Epithelial cell of proximal tubule (primary cell): ENCODE measurements at regions not wholly inside any gene's neighbourhood (a gene's known extent, or its start where the extent isn't known, plus 50 kb on each side); places are given as distances from the start of the nearest gene placed in this dataset.

ENCODE experiments used
- DNase-seq: peaks from one replicate; pipeline ENCODE4 v3.0.0-alpha.2; 2011; ENCODE audit warnings: low read depth
- H3K4me3 ChIP-seq: 2 replicates; pipeline ENCODE4 v1.5.1; 2011; ENCODE audit warnings: low read depth, mild to moderate bottlenecking, low read length
- CTCF ChIP-seq: conservative IDR thresholded peaks from 2 replicates; pipeline ENCODE4 v1.5.1; 2012; ENCODE audit warnings: low read depth, mild to moderate bottlenecking, low read length

- TF ChIP-seq CTCF, result no peak
- DNase-seq, result no peak
- H3K4me3 ChIP-seq, result no peak overlapping the region
These were observed 160.8 kb upstream of the KHDRBS2 start for GRCh38 chr6:62446647-62447316.

- TF ChIP-seq CTCF, result no peak
- no peak for DNase-seq
- no peak overlapping the region for H3K4me3 ChIP-seq
These were observed 159.5 kb upstream of the KHDRBS2 start for GRCh38 chr6:62445521-62445920.

- DNase-seq, result no peak
- H3K4me3 ChIP-seq, result no peak overlapping the region
- no peak for TF ChIP-seq CTCF
These were observed 155.2 kb upstream of the KHDRBS2 start for GRCh38 chr6:62441182-62441581.

- DNase-seq, result no peak
- no peak overlapping the region for H3K4me3 ChIP-seq
- no peak for TF ChIP-seq CTCF
These were observed 143.8 kb upstream of the KHDRBS2 start for GRCh38 chr6:62429781-62430180.

- no peak for DNase-seq
- H3K4me3 ChIP-seq, result no peak overlapping the region
- TF ChIP-seq CTCF, result no peak
These were observed 114.7 kb upstream of the KHDRBS2 start for GRCh38 chr6:62400521-62401259.

- TF ChIP-seq CTCF, result no peak
- H3K4me3 ChIP-seq, result no peak overlapping the region
These were observed 107.6 kb upstream of the KHDRBS2 start for GRCh38 chr6:62393608-62394007.

GRCh38 chr6:62392291-62392690 lies 106.3 kb upstream of the KHDRBS2 start:
- no peak overlapping the region for H3K4me3 ChIP-seq
- TF ChIP-seq CTCF, result no peak
- DNase-seq, result no peak

More at GRCh38 chr6:62393608-62394007, 107.6 kb upstream of the KHDRBS2 start:
- DNase-seq, result no peak
